ENCODE measurements at regions not wholly inside any gene's neighbourhood (a gene's known extent, or its start where the extent isn't known, plus 50 kb on each side); places are given as distances from the start of the nearest gene placed in this dataset.

DNA sequence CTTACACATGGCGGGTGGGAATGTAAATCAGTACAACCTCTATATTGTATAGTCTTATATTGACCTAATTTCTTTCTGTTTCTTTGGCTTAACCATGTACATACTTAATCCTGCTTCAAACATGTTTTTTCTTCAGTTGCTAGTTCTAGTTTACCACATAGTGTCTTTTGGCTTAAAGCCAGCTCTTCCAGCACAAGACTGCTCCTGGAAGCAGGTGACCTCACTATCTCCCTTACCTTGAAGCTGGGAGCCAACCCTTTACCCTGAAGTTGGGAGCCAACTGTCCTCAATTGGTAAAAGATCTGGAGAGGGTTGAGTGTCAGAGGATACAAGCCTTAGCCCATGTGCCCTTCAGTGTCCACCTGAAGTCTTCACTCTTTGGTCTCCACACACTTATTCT is 162.7 kb downstream of the AASDH start:
- TF ChIP-seq, protein P1, sequence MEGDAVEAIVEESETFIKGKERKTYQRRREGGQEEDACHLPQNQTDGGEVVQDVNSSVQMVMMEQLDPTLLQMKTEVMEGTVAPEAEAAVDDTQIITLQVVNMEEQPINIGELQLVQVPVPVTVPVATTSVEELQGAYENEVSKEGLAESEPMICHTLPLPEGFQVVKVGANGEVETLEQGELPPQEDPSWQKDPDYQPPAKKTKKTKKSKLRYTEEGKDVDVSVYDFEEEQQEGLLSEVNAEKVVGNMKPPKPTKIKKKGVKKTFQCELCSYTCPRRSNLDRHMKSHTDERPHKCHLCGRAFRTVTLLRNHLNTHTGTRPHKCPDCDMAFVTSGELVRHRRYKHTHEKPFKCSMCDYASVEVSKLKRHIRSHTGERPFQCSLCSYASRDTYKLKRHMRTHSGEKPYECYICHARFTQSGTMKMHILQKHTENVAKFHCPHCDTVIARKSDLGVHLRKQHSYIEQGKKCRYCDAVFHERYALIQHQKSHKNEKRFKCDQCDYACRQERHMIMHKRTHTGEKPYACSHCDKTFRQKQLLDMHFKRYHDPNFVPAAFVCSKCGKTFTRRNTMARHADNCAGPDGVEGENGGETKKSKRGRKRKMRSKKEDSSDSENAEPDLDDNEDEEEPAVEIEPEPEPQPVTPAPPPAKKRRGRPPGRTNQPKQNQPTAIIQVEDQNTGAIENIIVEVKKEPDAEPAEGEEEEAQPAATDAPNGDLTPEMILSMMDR (IDR thresholded peaks at IDR 0.05; ENCODE audit: extremely low read depth, insufficient read depth, missing control alignments) = no peak
- DNase-seq (ENCODE audit: low spot score) = no peak
- in situ Hi-C loops (cut with MboI; ENCODE audit: low pct_unique_long_range_greater_than_20kb, low sequenced_read_pairs, unreplicated experiment) = no loop called here

DNA sequence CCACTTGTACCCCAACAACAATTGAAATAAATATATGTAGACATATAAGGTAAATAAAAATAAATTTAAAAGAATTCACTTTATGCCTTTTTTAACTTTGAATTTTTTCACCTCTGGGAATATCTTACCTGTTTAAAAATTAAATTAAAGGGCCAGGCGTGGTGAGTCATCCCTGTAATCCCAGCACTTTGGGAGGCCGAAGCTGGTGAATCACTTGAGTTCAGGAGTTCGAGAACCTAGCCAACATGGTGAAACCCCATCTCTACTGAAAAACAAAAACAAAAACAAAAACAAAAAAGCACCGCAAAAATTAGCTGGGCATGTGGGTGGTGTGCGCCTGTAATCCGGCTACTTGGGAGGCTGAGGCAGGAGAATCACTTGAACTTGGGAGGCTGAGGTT is 164.8 kb downstream of the AASDH start:
- in situ Hi-C loops (cut with MboI; ENCODE audit: low pct_unique_long_range_greater_than_20kb, low sequenced_read_pairs, unreplicated experiment) = no loop called here
- no peak for DNase-seq (ENCODE audit: low spot score)
- TF ChIP-seq, protein P1 (IDR thresholded peaks at IDR 0.05; ENCODE audit: extremely low read depth, insufficient read depth, missing control alignments) = no peak

DNA sequence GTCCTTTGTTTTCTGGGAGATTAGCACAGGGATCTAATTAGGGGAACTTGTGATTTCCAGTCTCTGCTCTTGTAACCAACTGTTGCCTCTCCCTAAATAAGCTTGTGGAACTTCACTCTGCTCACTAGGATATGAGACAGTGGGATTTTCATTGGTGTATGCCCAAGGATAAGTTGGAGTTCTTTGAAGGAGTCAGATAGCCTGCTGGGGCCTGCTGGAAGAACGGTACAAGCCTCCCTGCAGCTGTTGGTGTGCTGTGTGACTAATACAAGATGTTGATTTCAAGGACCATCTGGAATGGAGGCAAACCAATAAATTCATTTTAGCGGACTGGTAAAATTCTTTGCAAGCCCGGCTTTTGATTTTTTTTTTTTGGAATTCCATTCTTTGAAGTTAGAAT is 167.0 kb downstream of the AASDH start:
- TF ChIP-seq, protein P1 (IDR thresholded peaks at IDR 0.05; ENCODE audit: extremely low read depth, insufficient read depth, missing control alignments) = no peak
- DNase-seq (ENCODE audit: low spot score) = no peak
- in situ Hi-C loops (cut with MboI; ENCODE audit: low pct_unique_long_range_greater_than_20kb, low sequenced_read_pairs, unreplicated experiment) = no loop called here

DNA sequence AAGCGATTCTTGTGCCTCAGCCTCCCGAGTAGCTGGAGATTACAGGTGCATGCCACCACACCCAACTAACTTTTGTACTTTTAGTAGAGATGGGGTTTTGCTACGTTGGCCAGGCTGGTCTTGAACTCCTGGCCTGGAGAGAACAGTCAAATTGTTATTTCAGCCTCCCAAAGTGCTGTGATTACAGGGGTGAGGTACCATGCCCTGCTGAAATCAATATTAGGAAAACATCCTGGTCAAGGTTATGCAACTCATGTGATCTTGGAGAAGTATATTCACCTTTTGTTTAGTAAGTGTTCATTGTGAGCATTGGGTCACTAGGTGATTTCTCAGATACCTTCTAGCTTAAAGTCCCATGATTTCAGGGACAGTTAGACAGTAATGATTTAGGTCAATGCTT is 167.8 kb downstream of the AASDH start:
- TF ChIP-seq, protein P1 (IDR thresholded peaks at IDR 0.05; ENCODE audit: extremely low read depth, insufficient read depth, missing control alignments) = no peak
- DNase-seq (ENCODE audit: low spot score) = no peak
- in situ Hi-C loops (cut with MboI; ENCODE audit: low pct_unique_long_range_greater_than_20kb, low sequenced_read_pairs, unreplicated experiment) = no loop called here

DNA sequence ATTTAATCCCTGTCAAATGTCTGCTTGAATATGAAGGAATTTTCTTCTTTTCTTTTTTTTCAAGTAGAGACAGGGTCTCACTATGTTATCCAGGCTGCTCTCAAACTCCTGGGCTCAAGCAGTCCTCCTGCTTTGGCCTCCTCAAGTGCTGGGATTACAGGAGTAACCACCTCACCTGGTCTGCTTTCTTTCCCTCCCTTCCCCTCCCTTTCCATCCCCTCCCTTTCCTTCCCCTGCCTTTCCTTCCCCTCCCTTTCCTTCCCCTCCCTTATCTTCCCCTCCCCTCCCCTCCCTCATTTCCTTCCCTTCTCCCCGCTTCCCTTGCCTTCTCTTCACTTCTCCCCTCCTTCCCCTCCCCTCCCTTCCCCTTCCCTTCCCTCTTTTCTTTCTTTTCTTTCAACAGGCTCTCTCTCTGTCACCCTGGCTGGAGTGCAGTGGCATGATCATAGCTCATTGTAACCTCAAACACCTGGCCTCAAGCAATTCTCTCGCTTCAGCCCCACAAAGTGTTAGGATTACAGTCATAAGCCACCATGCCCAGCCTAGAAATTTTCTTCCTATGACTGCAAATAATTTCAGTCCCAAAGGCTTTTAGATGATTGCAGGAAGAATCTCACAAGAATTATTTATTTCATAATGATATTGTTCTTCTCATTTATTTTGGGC is 168.9 kb downstream of the AASDH start:
- TF ChIP-seq, protein P1 (IDR thresholded peaks at IDR 0.05; ENCODE audit: extremely low read depth, insufficient read depth, missing control alignments) = no peak
- in situ Hi-C loops (cut with MboI; ENCODE audit: low pct_unique_long_range_greater_than_20kb, low sequenced_read_pairs, unreplicated experiment) = no loop called here

DNA sequence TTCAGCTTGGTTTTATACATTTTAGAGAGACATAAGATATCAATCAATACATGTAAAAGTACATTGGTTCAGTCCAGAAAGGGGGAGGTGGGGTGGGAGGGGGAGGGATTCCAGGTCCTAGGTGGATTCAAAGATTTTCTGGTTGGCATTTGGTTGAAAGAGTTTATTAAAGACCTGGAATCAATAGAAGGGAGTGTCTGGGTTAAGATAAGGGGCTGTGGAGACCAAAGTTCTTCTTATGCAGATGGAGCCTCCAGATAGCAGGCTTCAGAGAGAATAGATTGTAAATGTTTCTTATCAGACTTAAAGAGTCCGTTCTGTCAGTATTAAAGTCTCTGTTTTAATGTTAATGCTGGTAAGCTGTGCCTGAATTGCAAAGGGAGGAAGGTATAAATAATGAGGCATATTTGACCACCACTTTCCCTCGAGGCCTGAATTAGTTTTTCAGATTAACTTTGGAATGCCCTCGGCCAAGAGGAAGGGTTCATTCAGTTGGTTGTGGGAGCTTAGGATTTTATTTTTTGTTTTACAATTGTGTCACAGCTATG is 169.9 kb downstream of the AASDH start:
- in situ Hi-C loops (cut with MboI; ENCODE audit: low pct_unique_long_range_greater_than_20kb, low sequenced_read_pairs, unreplicated experiment) = no loop called here
- DNase-seq (ENCODE audit: low spot score) = no peak
- TF ChIP-seq, protein P1 (IDR thresholded peaks at IDR 0.05; ENCODE audit: extremely low read depth, insufficient read depth, missing control alignments) = no peak

More for the DNA sequence above, 168.9 kb downstream of the AASDH start:
- no peak for DNase-seq (ENCODE audit: low spot score)

Data from GM13977 (cell line).